ENCODE measurements at regions not wholly inside any gene's neighbourhood (a gene's known extent, or its start where the extent isn't known, plus 50 kb on each side); places are given as distances from the start of the nearest gene placed in this dataset.

DNA sequence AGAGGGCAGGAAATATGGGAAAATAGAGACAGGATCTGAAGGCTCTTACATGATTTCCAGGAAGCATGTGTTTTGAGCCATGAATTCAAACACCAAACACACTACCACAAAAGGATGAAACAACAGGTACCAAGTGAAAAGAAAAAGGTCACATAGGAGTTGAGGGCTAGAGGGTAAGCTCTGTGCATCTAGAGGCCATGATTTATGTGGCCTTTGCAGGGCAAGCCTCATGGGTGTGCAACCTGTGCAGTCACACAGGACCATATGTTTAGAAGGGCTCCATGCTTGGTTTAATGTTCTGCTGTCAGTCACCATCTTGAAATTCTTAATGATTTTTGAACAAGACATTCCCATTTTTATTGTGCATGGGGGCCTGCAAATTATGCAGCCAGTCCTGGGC is 134.5 kb upstream of the CCDC68 start:
- no peaks in the 10 kb centered on the region for H3K36me3 ChIP-seq (ENCODE audit: control insufficient read depth, insufficient read depth, low read length)
- no peak overlapping the region for H3K27ac ChIP-seq (ENCODE audit: low read depth, low read length, severe bottlenecking)
- no peak overlapping the region for H3K4me3 ChIP-seq (ENCODE audit: extremely low read depth, insufficient read depth, low read length, poor library complexity, severe bottlenecking)
- H3K9me3 ChIP-seq (ENCODE audit: control insufficient read depth, low read length) = no peaks in the 10 kb centered on the region
- peaks cover 18% of the 10 kb centered on the region for H3K4me1 ChIP-seq (ENCODE audit: control insufficient read depth, insufficient read depth, low read length, poor library complexity, severe bottlenecking)

GRCh38 chr18:55093295-55093694 is 134.0 kb upstream of the CCDC68 start:
- Histone ChIP-seq H3K27ac (ENCODE audit: low read depth, low read length, severe bottlenecking) (no peak overlapping the region), H3K4me3 (ENCODE audit: extremely low read depth, insufficient read depth, low read length, poor library complexity, severe bottlenecking) (no peak overlapping the region), H3K9me3 (ENCODE audit: control insufficient read depth, low read length) (no peaks in the 10 kb centered on the region), H3K36me3 (ENCODE audit: control insufficient read depth, insufficient read depth, low read length) (no peaks in the 10 kb centered on the region), H3K4me1 (ENCODE audit: control insufficient read depth, insufficient read depth, low read length, poor library complexity, severe bottlenecking) (peaks cover 15% of the 10 kb centered on the region)

DNA sequence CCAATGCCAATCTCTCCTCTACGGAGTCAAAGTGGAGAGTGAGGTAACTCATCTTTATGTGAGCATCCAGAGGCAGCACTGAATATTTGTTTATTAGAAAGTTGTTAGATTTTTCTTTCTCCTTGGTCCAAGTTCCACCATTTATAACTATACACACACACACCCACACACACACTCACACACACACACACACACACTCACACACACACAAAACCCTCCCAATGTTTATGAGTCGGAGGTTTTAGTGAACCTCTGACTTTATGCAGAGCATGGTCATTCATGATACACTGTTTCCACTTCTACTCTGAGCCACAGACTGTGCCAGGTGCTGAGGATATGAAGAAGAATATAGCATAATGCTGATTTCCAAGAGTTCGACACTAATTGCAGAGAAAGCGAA is 132.9 kb upstream of the CCDC68 start:
- Histone ChIP-seq H3K27ac (ENCODE audit: low read depth, low read length, severe bottlenecking) (no peak overlapping the region), H3K4me1 (ENCODE audit: control insufficient read depth, insufficient read depth, low read length, poor library complexity, severe bottlenecking) (peaks cover 6% of the 10 kb centered on the region), H3K9me3 (ENCODE audit: control insufficient read depth, low read length) (no peaks in the 10 kb centered on the region), H3K4me3 (ENCODE audit: extremely low read depth, insufficient read depth, low read length, poor library complexity, severe bottlenecking) (no peak overlapping the region), H3K36me3 (ENCODE audit: control insufficient read depth, insufficient read depth, low read length) (no peaks in the 10 kb centered on the region)
- 93 to 94% methylated on average over 2 of the region's 4 CpGs for WGBS, 2 experiments (ENCODE audit: insufficient coverage in 2 of 2)

DNA sequence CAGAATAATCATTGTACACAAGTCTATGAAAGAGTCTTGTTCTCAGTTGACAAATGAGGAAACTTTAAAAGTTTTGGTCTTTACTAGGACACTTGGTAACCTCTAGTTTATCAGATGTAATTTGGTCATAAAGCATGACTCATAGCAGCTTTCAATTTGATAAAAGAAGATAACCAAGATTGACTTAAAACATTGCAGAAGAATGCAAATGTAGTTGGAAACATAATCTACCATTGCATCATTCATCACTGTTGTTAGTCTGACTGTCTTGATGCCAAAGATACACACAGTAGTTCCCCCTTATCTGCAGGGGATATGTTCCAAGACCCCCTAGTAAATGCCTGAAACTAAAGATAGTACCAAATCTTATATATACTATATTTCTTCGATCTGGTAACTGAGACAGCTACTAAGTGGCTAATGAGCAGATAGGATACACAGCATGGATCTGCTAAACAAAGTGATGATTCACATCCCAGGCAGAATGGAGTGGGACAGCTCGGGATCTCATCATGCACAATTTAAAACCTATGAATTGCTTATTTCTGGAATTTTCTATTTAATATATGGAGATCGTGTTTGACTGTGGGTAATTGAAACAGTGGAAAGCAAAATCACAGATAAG is 131.4 kb upstream of the CCDC68 start:
- Histone ChIP-seq H3K4me1 (ENCODE audit: control insufficient read depth, insufficient read depth, low read length, poor library complexity, severe bottlenecking) (no peaks in the 10 kb centered on the region), H3K4me3 (ENCODE audit: extremely low read depth, insufficient read depth, low read length, poor library complexity, severe bottlenecking) (no peak overlapping the region), H3K36me3 (ENCODE audit: control insufficient read depth, insufficient read depth, low read length) (no peaks in the 10 kb centered on the region), H3K27ac (ENCODE audit: low read depth, low read length, severe bottlenecking) (no peak overlapping the region), H3K9me3 (ENCODE audit: control insufficient read depth, low read length) (no peaks in the 10 kb centered on the region)
- 100% methylated on average over 1 of the region's 3 CpGs; no CpG with 5 or more reads in 1 of the 2 experiments for WGBS, 2 experiments (ENCODE audit: insufficient coverage in 2 of 2)

- no peaks in the 10 kb centered on the region for H3K36me3 ChIP-seq (ENCODE audit: control insufficient read depth, insufficient read depth, low read length)
- no peaks in the 10 kb centered on the region for H3K9me3 ChIP-seq (ENCODE audit: control insufficient read depth, low read length)
- WGBS, 2 experiments (ENCODE audit: insufficient coverage in 2 of 2) = 100% methylated on average over 3 of the region's 3 CpGs
- no peaks in the 10 kb centered on the region for H3K4me1 ChIP-seq (ENCODE audit: control insufficient read depth, insufficient read depth, low read length, poor library complexity, severe bottlenecking)
- H3K27ac ChIP-seq (ENCODE audit: low read depth, low read length, severe bottlenecking) = no peak overlapping the region
- H3K4me3 ChIP-seq (ENCODE audit: extremely low read depth, insufficient read depth, low read length, poor library complexity, severe bottlenecking) = no peak overlapping the region
Observed at GRCh38 chr18:55089610-55090009, 130.3 kb upstream of the CCDC68 start.

DNA sequence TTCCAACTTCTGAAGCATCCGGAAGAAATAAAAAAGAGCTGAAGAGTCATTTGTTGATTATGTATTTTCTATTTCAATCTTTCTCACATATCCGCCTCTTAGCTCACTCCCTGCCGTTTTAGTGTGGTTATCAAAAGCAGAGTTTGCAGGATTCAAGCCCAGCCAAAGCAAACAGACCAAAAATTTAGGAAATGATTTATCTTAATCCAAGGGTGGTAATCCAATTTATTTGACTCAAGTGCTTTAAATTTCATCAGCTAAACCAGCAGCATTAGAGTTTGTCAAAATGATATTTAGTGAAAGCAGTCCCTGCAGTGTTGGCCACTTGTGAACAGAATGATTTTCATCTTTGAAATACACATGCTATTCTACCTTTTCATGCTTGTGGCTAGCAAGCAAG is 129.3 kb upstream of the CCDC68 start:
- H3K9me3 ChIP-seq (ENCODE audit: control insufficient read depth, low read length) = no peaks in the 10 kb centered on the region
- WGBS, 2 experiments (ENCODE audit: insufficient coverage in 2 of 2) = no CpG with 5 or more reads among the region's 3 CpGs
- no peak overlapping the region for H3K27ac ChIP-seq (ENCODE audit: low read depth, low read length, severe bottlenecking)
- H3K36me3 ChIP-seq (ENCODE audit: control insufficient read depth, insufficient read depth, low read length) = no peaks in the 10 kb centered on the region
- H3K4me3 ChIP-seq (ENCODE audit: extremely low read depth, insufficient read depth, low read length, poor library complexity, severe bottlenecking) = no peak overlapping the region
- H3K4me1 ChIP-seq (ENCODE audit: control insufficient read depth, insufficient read depth, low read length, poor library complexity, severe bottlenecking) = no peaks in the 10 kb centered on the region

DNA sequence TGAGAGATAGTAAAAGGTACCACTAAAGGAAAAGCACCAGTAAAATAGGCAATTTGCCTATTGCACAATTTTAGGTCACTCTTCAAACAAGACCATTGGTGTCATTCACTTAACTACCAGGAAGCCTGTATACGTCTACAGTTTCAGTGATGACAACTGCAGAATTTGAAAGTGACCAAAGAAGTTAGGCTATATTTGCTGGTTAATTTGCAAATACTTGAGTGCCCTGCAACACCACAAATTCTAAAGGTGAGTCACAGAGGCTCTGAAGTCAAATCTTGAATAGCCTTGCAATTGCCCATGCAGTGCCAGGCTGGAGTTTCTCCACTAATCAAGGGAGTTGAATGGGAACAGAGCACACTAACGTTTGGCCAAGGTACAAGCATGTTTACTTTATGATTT is 128.7 kb upstream of the CCDC68 start:
- 60% methylated on average over 2 of the region's 2 CpGs; no CpG with 5 or more reads in 1 of the 2 experiments for WGBS, 2 experiments (ENCODE audit: insufficient coverage in 2 of 2)
- H3K4me3 ChIP-seq (ENCODE audit: extremely low read depth, insufficient read depth, low read length, poor library complexity, severe bottlenecking) = no peak overlapping the region

DNA sequence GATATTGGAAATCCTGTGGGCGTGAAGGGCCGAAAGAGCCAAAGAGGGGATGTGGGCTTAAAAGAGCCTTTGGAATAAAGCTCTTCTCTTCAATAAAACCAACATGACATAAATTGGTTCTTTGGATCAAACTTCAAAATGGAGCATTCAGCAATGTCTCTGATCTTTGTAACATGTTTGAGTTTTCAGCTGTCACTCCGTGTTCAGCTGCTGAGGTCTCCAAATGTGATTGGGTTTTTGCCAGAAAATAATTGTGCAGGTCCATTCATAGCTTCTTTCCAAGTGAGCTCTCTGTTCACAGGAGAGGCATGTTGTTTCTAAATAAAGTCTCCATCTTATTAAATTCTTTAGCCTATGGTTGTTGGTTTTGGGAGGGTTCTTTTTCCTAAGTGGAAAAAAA is 127.6 kb upstream of the CCDC68 start:
- H3K36me3 ChIP-seq (ENCODE audit: control insufficient read depth, insufficient read depth, low read length) = no peaks in the 10 kb centered on the region
- no peaks in the 10 kb centered on the region for H3K4me1 ChIP-seq (ENCODE audit: control insufficient read depth, insufficient read depth, low read length, poor library complexity, severe bottlenecking)
- H3K4me3 ChIP-seq (ENCODE audit: extremely low read depth, insufficient read depth, low read length, poor library complexity, severe bottlenecking) = no peak overlapping the region
- H3K9me3 ChIP-seq (ENCODE audit: control insufficient read depth, low read length) = no peaks in the 10 kb centered on the region
- WGBS, 2 experiments (ENCODE audit: insufficient coverage in 2 of 2) = 86 to 100% methylated on average over 1 of the region's 3 CpGs
- no peak overlapping the region for H3K27ac ChIP-seq (ENCODE audit: low read depth, low read length, severe bottlenecking)

More for the DNA sequence above, 128.7 kb upstream of the CCDC68 start:
- no peaks in the 10 kb centered on the region for H3K36me3 ChIP-seq (ENCODE audit: control insufficient read depth, insufficient read depth, low read length)
- no peaks in the 10 kb centered on the region for H3K9me3 ChIP-seq (ENCODE audit: control insufficient read depth, low read length)
- no peaks in the 10 kb centered on the region for H3K4me1 ChIP-seq (ENCODE audit: control insufficient read depth, insufficient read depth, low read length, poor library complexity, severe bottlenecking)
- H3K27ac ChIP-seq (ENCODE audit: low read depth, low read length, severe bottlenecking) = no peak overlapping the region

GRCh38 chr18:55085557-55086285 is 126.5 kb upstream of the CCDC68 start:
- H3K4me1 ChIP-seq (ENCODE audit: control insufficient read depth, insufficient read depth, low read length, poor library complexity, severe bottlenecking) = no peaks in the 10 kb centered on the region
- H3K27ac ChIP-seq (ENCODE audit: low read depth, low read length, severe bottlenecking) = no peak overlapping the region
- no peaks in the 10 kb centered on the region for H3K36me3 ChIP-seq (ENCODE audit: control insufficient read depth, insufficient read depth, low read length)
- WGBS, 2 experiments (ENCODE audit: insufficient coverage in 2 of 2) = 100% methylated on average over 3 to 4 of the region's 4 CpGs
- no peaks in the 10 kb centered on the region for H3K9me3 ChIP-seq (ENCODE audit: control insufficient read depth, low read length)
- no peak overlapping the region for H3K4me3 ChIP-seq (ENCODE audit: extremely low read depth, insufficient read depth, low read length, poor library complexity, severe bottlenecking)

DNA sequence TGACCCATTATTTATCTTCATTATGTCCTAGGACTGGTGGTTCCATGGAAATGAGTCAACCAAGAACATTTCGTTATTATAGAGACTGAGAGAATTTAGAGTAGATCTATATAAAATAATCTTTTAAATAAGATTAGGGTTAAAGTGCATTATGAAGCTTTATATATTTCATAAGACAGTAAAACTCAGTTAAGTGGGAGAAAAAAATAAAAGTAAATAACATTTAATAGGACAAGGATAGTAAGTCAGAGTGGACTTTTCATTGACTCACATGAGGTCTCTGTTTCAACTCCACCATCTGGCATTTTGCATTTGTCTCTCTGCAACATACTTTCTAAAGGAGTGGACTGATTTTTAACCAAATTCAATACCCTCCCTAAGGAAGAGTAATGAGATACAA is 125.3 kb upstream of the CCDC68 start:
- Histone ChIP-seq H3K4me3 (ENCODE audit: extremely low read depth, insufficient read depth, low read length, poor library complexity, severe bottlenecking) (no peak overlapping the region), H3K9me3 (ENCODE audit: control insufficient read depth, low read length) (no peaks in the 10 kb centered on the region), H3K36me3 (ENCODE audit: control insufficient read depth, insufficient read depth, low read length) (no peaks in the 10 kb centered on the region), H3K4me1 (ENCODE audit: control insufficient read depth, insufficient read depth, low read length, poor library complexity, severe bottlenecking) (no peaks in the 10 kb centered on the region), H3K27ac (ENCODE audit: low read depth, low read length, severe bottlenecking) (no peak overlapping the region)
- WGBS, 2 experiments (ENCODE audit: insufficient coverage in 2 of 2) = no CpG with 5 or more reads among the region's 1 CpG

GRCh38 chr18:55083461-55083860 is 124.2 kb upstream of the CCDC68 start:
- no CpG with 5 or more reads among the region's 1 CpG for WGBS, 2 experiments (ENCODE audit: insufficient coverage in 2 of 2)
- no peak overlapping the region for H3K4me3 ChIP-seq (ENCODE audit: extremely low read depth, insufficient read depth, low read length, poor library complexity, severe bottlenecking)
- no peaks in the 10 kb centered on the region for H3K36me3 ChIP-seq (ENCODE audit: control insufficient read depth, insufficient read depth, low read length)
- H3K9me3 ChIP-seq (ENCODE audit: control insufficient read depth, low read length) = no peaks in the 10 kb centered on the region
- H3K4me1 ChIP-seq (ENCODE audit: control insufficient read depth, insufficient read depth, low read length, poor library complexity, severe bottlenecking) = no peaks in the 10 kb centered on the region
- H3K27ac ChIP-seq (ENCODE audit: low read depth, low read length, severe bottlenecking) = no peak overlapping the region

Data from mesodermal cell (in vitro differentiated cells).